ENCODE measurements at regions not wholly inside any gene's neighbourhood (a gene's known extent, or its start where the extent isn't known, plus 50 kb on each side); places are given as distances from the start of the nearest gene placed in this dataset.

DNA sequence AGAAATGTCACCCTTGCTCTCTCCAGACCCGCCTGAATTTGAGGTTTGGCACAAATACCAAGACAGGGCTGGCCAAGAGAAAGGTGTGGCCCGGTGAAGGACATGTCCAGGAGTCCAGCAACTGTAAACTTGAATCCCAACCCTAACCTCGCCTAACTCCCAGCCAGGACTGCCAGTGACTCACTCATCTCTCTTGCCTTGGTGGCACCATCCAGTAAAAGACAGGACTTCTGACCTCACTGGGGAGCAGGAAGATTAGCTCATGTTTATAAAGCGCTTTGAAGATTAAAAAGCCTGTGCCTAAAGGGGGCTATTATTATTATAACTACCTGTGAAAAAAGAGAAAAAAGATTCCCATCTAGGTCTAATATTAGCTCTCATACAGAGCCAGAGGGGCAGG, 335.3 kb downstream of the SOX9 start:
- Histone ChIP-seq H3K36me3 (ENCODE audit: control insufficient read depth in 2 of 2, extremely low read depth in 1 of 2, insufficient read depth in 2 of 2, low read length in 2 of 2) (no peaks in the 10 kb centered on the region), H3K4me2 (ENCODE audit: insufficient read depth, low read length) (no peak overlapping the region), H3K27ac (ENCODE audit: insufficient read depth, low read depth, low read length) (no peak overlapping the region), H3K9ac (replicated peaks; ENCODE audit: extremely low read depth, insufficient read depth, low read length) (no peak overlapping the region), H2AFZ (ENCODE audit: low read depth, low read length) (no peak overlapping the region), H3K27me3 (ENCODE audit: control insufficient read depth in 2 of 2, insufficient read depth in 2 of 2, low read length in 2 of 2) (no peaks in the 10 kb centered on the region), H3K4me1 (ENCODE audit: control insufficient read depth, extremely low read depth, insufficient read depth, low read length) (no peaks in the 10 kb centered on the region), H3K9me3 (replicated peaks; ENCODE audit: control insufficient read depth, insufficient read depth, low read length) (no peaks in the 10 kb centered on the region), H3K4me3 (replicated peaks in 1 of 3; ENCODE audit: insufficient read depth in 1 of 3, low read depth in 1 of 3, low read length in 3 of 3) (no peak overlapping the region), H3K9me1 (replicated peaks; ENCODE audit: control insufficient read depth, extremely low read depth, insufficient read depth, low read length) (no peaks in the 10 kb centered on the region), H3K79me2 (ENCODE audit: control insufficient read depth, insufficient read depth, low read length) (no peaks in the 10 kb centered on the region), H4K20me1 (replicated peaks; ENCODE audit: control insufficient read depth, extremely low read depth, insufficient read depth, low read length) (no peaks in the 10 kb centered on the region)
- no peak for TF ChIP-seq CTCF (IDR thresholded peaks at IDR 0.05; ENCODE audit: extremely low read depth in 1 of 2, insufficient read depth in 1 of 2, low read depth in 1 of 2, low read length in 2 of 2)
- TF ChIP-seq POLR2AphosphoS5 (IDR thresholded peaks at IDR 0.05; ENCODE audit: insufficient read depth, low read depth, low read length): no peak
- no peak for TF ChIP-seq FOS (IDR thresholded peaks at IDR 0.05; ENCODE audit: borderline replicate concordance, insufficient read depth, low read length)
- no peak for TF ChIP-seq JUN (IDR thresholded peaks at IDR 0.05; ENCODE audit: borderline replicate concordance, insufficient read depth, insufficient read length, low read depth)
- TF ChIP-seq MAX (IDR thresholded peaks at IDR 0.05; ENCODE audit: insufficient read depth, insufficient read length): no peak
- no peak for TF ChIP-seq GATA2 (IDR thresholded peaks at IDR 0.05; ENCODE audit: insufficient read depth, insufficient read length, low read depth, low read length)
- no peak for TF ChIP-seq POLR2A (IDR thresholded peaks at IDR 0.05; ENCODE audit: low read depth, low read length)
- no peak for DNase-seq (ENCODE audit: low read depth, low spot score)
- POLR2A ChIA-PET: no interaction called here
- CTCF ChIA-PET: interaction anchor here (0.7 kb wide), 1 partner anchor 842 kb away, joined by 3 read pairs; no protein-coding TSS in a partner anchor
- dilution Hi-C loops (cut with MboI; ENCODE audit: extremely low pct_ligation_motif_present, low sequenced_read_pairs) (no loop called here), intact Hi-C loops (cut with micrococcal nuclease) (no loop called here)
- no TSS peak for BruUV-seq (replicated peaks)
- FAIRE-seq: no peak
